ENCODE measurements at regions not wholly inside any gene's neighbourhood (a gene's known extent, or its start where the extent isn't known, plus 50 kb on each side); places are given as distances from the start of the nearest gene placed in this dataset.
"Not testable (repeated sequence)": the region's sequence is repeated elsewhere in the genome, so short reads cannot be mapped to it uniquely, and the experiment has no call there.

- no peak for DNase-seq (ENCODE audit: low spot score)
Measured at GRCh38 chr1:190667914-190668313, 190.2 kb upstream of the BRINP3 start.

- DNase-seq (ENCODE audit: low spot score), result peak; percentile 18
Measured at GRCh38 chr1:190679044-190679443, 201.4 kb upstream of the BRINP3 start.

DNA sequence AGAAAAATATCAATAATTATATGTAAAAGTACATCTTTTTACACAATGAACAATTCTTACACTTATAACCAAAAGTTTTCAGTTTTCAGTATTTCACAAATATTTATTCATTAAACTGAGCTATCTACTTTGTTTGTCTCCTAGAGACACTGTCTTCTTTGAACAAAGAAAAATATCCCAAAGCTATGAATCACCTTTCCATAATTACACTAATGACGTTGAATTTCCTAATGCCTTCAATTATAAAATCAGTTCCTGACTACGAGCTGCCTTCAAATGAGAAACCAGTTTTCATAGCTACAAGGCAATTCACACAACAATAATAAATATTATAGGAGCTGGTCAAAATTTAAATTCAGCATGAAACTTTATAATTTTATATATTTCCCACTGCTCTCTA is 201.8 kb upstream of the BRINP3 start:
- DNase-seq (ENCODE audit: low spot score), result no peak

- DNase-seq (ENCODE audit: low spot score), result no peak
Measured at GRCh38 chr1:190679983-190680382, 202.3 kb upstream of the BRINP3 start.

- DNase-seq (ENCODE audit: low spot score), result no peak
Measured at GRCh38 chr1:190685676-190686075, 208.0 kb upstream of the BRINP3 start.

- no peak for DNase-seq (ENCODE audit: low spot score)
Measured at GRCh38 chr1:190688096-190688495, 210.4 kb upstream of the BRINP3 start.

DNA sequence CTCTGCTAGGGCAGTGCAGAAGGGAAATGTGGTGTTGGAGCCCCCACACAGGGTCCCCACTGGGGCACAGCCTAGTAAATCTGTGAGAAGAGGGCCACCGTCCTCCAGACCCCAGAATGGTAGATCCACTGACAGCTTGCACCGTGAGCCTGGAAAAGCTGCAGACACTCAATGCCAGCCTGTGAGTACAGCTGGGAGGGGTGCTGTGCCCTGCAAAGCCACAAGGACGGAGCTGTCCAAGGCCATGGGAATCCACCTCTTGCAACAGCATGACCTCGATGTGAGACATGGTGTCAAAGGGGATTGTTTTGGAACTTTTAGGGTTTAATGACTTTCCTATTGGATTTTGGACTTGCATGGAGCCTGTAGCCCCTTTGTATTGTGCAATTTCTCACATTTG is 220.8 kb upstream of the BRINP3 start:
- not testable (repeated sequence) for DNase-seq (ENCODE audit: low spot score)

DNA sequence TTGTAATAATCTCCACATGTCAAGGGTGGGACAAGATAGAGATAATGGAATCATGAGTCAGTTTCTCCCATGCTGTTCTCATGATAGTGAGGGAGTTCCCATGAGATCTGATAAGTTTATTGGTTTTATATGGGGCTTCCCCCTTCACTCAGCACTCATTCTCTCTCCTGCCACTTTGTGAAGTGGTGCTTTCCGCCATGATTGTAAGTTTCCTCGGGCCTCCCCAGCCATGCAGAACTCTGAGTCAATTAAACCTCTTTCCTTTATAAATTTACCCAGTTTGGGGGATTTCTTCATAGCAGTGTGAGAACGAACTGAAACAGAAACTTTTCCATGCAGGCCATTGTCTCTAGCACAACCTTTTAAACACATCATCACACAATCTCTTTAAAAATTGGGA is 221.5 kb upstream of the BRINP3 start:
- no peak for DNase-seq (ENCODE audit: low spot score)

- DNase-seq (ENCODE audit: low spot score), result no peak
Measured at GRCh38 chr1:190708418-190709057, 230.9 kb upstream of the BRINP3 start.

GRCh38 chr1:190711069-190711468 is 233.4 kb upstream of the BRINP3 start:
- DNase-seq (ENCODE audit: low spot score), result no peak

DNA sequence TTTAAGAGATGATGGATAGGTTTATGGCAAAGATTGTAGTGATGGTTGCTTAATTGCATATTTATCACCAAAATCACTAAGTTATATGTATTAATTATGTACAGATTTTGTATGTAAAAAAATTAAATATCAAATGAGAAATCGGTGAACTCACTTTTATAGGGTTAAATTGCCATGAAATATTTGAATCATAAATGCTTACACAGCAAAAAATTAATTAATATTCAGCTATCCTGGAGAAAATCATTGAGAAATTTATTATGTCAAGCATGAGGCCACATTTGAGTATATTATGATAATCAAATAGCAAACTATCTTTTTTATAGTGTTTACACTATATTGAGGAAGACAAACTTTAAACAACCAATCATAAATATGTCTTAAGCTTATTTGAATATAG is 239.4 kb upstream of the BRINP3 start:
- DNase-seq (ENCODE audit: low spot score), result no peak

DNA sequence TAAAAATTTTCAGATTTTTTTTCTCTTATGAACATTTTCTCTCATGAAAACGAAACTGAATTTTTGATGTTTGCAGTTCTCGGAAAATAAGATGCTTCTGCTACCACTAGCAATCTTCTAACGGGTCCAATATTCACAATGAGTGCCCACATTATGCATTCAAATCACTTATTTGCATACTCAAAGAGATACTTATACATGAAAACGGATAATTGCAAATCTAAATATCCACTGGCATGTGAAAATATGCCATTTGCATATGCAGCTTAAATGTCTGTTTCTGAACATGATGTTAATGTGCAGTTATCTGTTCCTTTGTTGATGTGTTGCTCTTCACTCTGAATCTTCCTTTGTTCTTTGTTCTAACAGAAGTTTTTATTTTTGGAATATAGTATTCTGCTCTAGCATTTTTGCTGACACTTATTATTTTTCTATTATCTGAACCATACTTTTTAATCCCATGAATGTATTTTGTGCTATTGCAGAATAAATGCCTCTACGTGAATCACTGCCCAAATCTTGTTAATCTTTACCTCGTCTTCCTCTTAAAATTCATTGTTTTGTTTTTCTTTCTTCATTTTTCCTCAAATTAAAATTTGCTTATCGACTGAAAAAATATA is 259.4 kb upstream of the BRINP3 start:
- no peak for DNase-seq (ENCODE audit: low spot score)

DNA sequence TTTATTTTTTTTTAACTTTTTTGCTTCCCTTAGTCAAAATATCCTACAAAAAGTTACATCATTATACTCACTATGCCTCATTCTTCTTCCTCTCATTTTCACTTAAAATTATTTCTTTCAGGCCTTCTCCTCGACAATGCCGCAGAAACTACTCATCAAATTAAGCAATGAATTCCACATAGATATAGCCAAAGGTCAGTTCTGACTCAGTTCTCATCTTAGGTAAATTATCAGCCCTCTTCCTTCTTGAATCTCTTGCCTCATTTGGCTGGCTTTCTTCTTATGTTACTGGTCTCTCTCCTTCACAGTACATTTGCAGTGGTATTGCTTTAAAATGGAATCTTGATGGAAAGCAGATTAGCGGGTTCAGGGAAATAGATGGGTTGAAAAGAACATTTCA is 260.7 kb upstream of the BRINP3 start:
- no peak for DNase-seq (ENCODE audit: low spot score)

GRCh38 chr1:190739926-190740325 is 262.3 kb upstream of the BRINP3 start:
- no peak for DNase-seq (ENCODE audit: low spot score)

DNA sequence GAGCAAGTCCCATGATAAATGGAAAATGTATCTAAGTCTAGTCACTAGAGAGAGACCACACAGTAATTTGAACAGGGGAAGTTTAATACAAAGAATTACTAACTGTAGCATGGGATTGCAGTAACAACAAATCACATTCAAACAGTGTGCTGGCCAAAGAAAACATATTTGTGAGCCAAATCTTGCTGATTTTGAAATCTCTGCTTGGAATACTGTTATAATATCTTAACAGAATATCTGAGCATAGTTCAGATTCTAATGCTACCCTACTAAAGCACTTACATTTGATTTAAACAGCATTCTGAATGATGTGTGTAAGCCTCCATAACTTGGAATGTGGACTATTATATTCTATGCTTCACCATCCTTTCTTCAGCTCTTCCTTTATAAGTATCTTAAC is 270.0 kb upstream of the BRINP3 start:
- DNase-seq (ENCODE audit: low spot score), result no peak

DNA sequence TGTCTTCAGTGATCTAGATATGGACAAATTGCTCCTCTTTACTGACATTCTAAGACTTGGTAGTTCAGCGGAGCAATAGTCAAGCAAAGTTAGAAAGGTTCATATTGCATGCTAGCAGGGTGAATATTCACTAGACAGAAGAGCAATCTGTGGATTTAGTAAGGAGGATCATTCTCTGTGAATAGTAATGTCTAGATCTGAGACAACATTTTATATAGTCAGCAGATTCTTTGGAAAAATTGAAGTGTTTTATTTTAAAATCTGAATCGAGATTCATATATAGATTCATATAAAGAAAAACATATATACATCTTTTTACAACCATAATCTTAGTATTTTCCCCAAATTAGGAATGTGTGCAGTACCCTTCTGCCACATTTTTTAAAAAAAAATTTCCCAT is 274.5 kb upstream of the BRINP3 start:
- DNase-seq (ENCODE audit: low spot score), result no peak

DNA sequence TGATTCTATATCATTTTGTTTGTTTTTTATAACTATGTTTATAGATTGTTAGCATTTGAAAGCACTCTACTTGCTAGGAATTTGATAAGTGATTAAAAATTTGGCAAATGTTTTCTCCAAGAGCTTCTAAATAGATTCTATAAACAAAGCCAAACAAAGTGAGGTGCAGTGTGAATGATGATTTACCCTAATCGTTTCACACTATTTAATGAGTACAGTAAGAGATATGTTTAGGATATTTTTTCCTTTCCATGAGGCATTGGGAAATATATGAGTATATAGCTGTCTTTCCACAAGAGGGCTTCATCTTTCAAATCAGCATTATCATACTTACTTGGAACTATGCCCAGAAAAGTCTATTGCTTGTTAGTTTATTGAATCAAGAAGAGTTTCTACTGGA is 277.0 kb upstream of the BRINP3 start:
- peak; percentile 40 for DNase-seq (ENCODE audit: low spot score)

DNA sequence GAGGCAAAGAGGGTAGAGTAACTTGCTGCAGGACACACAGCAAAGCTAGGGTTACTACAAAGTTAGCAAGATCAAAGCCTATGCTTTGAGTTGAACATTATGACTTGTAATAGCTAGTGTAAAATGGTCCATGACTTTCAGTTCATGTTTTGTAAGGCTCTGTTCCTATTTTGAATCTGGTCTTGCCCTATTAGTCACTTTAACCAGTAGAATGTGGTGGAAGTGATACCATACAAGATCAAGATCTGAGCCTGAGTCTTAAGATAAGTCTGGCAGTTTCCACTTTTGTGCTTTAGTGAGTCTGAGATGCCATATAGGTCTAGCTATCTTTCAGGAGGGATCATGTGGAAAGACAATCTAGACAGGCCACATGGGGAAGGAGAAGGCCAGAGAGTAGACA is 282.1 kb upstream of the BRINP3 start:
- DNase-seq (ENCODE audit: low spot score), result no peak

GRCh38 chr1:190762325-190762724 is 284.7 kb upstream of the BRINP3 start:
- no peak for DNase-seq (ENCODE audit: low spot score)

DNA sequence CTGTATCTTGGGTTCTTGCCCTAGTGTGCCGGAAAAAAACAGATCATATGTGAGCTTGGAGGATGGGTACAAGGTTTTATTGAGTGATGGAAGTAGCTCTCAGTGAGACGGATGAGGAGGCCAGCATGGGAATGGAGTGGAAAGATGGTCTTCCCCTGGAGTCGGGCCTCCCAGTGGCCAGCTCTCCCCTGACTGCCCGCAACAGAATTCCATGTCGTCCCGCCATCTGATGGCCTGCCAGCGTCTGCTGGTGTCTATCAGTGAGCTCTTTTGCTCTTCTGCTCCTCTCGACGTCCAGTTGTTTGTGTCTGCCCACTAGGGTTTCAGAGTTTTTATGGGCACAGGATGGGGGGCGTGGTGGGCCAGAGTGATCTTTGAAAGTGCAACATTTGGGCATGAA is 315.2 kb upstream of the BRINP3 start:
- DNase-seq (ENCODE audit: low spot score), result no peak

DNA sequence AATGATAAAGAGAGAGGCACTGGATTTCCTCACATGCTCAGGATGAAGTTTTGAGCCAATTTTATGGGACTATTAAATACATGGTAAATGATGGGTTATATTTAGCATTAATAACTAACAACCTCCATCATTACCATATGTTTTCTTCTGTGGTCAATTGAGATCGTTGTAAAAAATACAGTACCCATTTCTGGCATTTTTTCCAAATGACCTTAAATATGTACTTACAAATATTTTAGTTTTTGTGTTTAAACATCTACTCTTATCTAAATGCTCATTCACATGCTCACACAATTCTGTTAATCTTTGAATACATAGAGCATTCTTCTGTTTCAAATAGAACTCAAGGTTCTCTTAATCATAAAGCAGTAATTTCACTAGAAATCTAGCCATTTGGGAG is 330.0 kb upstream of the BRINP3 start:
- no peak for DNase-seq (ENCODE audit: low spot score)

- DNase-seq (ENCODE audit: low spot score), result no peak
Measured at GRCh38 chr1:190808035-190808434, 330.4 kb upstream of the BRINP3 start.

- no peak for DNase-seq (ENCODE audit: low spot score)
Measured at GRCh38 chr1:190809312-190809711, 331.6 kb upstream of the BRINP3 start.

- DNase-seq (ENCODE audit: low spot score), result no peak
Measured at GRCh38 chr1:190812996-190813395, 335.3 kb upstream of the BRINP3 start.
